ENCODE measurements at regions not wholly inside any gene's neighbourhood (a gene's known extent, or its start where the extent isn't known, plus 50 kb on each side); places are given as distances from the start of the nearest gene placed in this dataset.

- intact Hi-C loops (cut with micrococcal nuclease): no loop called here
- CTCF ChIA-PET: no interaction called here
- Mint-ChIP-seq H3K27ac (no peak overlapping the region), H3K4me1 (no peaks in the 10 kb centered on the region), H3K4me3 (no peak overlapping the region), H3K9me3 (peaks cover 4% of the 10 kb centered on the region), H3K36me3 (ENCODE audit: low read depth) (no peaks in the 10 kb centered on the region), H3K27me3 (no peaks in the 10 kb centered on the region)
- POLR2A ChIA-PET: no interaction called here
- TF ChIP-seq CTCF (IDR thresholded peaks at IDR 0.05): no peak
- ATAC-seq (ENCODE audit: low read depth) (no peak), DNase-seq (no peak)
Observed at GRCh38 chr16:54779549-54779948, 151.1 kb upstream of the IRX5 start.

- Mint-ChIP-seq H3K27ac (no peak overlapping the region), H3K9me3 (no peaks in the 10 kb centered on the region), H3K36me3 (ENCODE audit: low read depth) (no peaks in the 10 kb centered on the region), H3K27me3 (no peaks in the 10 kb centered on the region), H3K4me1 (no peaks in the 10 kb centered on the region), H3K4me3 (no peak overlapping the region)
- ChIA-PET CTCF (no interaction called here), POLR2A (no interaction called here)
- no peak for ATAC-seq (ENCODE audit: low read depth)
- no peak for DNase-seq
- TF ChIP-seq CTCF (IDR thresholded peaks at IDR 0.05): no peak
- intact Hi-C loops (cut with micrococcal nuclease): no loop called here
Observed at GRCh38 chr16:54774768-54775167, 155.9 kb upstream of the IRX5 start.

GRCh38 chr16:54772400-54772799 lies 158.3 kb upstream of the IRX5 start:
- ChIA-PET CTCF (no interaction called here), POLR2A (no interaction called here)
- intact Hi-C loops (cut with micrococcal nuclease): no loop called here
- Mint-ChIP-seq H3K36me3 (ENCODE audit: low read depth) (no peaks in the 10 kb centered on the region), H3K9me3 (no peaks in the 10 kb centered on the region), H3K27me3 (no peaks in the 10 kb centered on the region), H3K4me1 (no peaks in the 10 kb centered on the region), H3K27ac (no peak overlapping the region), H3K4me3 (no peak overlapping the region)
- TF ChIP-seq CTCF (IDR thresholded peaks at IDR 0.05): no peak
- no peak for DNase-seq
- ATAC-seq (ENCODE audit: low read depth): no peak

- ChIA-PET CTCF (interaction anchor here (0.6 kb wide), 1 partner anchor 286 kb away, joined by 3 read pairs; no protein-coding TSS in a partner anchor), POLR2A (no interaction called here)
- Mint-ChIP-seq H3K27me3 (no peaks in the 10 kb centered on the region), H3K4me1 (no peaks in the 10 kb centered on the region), H3K27ac (no peak overlapping the region), H3K4me3 (no peak overlapping the region), H3K36me3 (ENCODE audit: low read depth) (no peaks in the 10 kb centered on the region), H3K9me3 (no peaks in the 10 kb centered on the region)
- no peak for DNase-seq
- no peak for TF ChIP-seq CTCF (IDR thresholded peaks at IDR 0.05)
- intact Hi-C loops (cut with micrococcal nuclease): no loop called here
- no peak for ATAC-seq (ENCODE audit: low read depth)
Observed at GRCh38 chr16:54766355-54766754, 164.3 kb upstream of the IRX5 start.

- CTCF ChIA-PET: no interaction called here
- no peaks in the 10 kb centered on the region for H3K9me3 Mint-ChIP-seq
- POLR2A ChIA-PET: no interaction called here
- ATAC-seq (ENCODE audit: low read depth): no peak
- no peaks in the 10 kb centered on the region for H3K36me3 Mint-ChIP-seq (ENCODE audit: low read depth)
- H3K4me3 Mint-ChIP-seq: no peak overlapping the region
- no peaks in the 10 kb centered on the region for H3K4me1 Mint-ChIP-seq
- no peaks in the 10 kb centered on the region for H3K27me3 Mint-ChIP-seq
- intact Hi-C loops (cut with micrococcal nuclease): no loop called here
- no peak for DNase-seq
- no peak for TF ChIP-seq CTCF (IDR thresholded peaks at IDR 0.05)
- no peak overlapping the region for H3K27ac Mint-ChIP-seq
Observed at GRCh38 chr16:54750249-54750648, 180.4 kb upstream of the IRX5 start.

Data from activated B cell treated with CpG ODN at 0.5 μM for 24 hours (primary cell).